ENCODE measurements at regions not wholly inside any gene's neighbourhood (a gene's known extent, or its start where the extent isn't known, plus 50 kb on each side); places are given as distances from the start of the nearest gene placed in this dataset.

GRCh38 chr22:49601614-49602321 lies 225.9 kb downstream of the BRD1 start:
- DNase-seq (ENCODE audit: low spot score) (no peak), ATAC-seq (ENCODE audit: low FRiP score) (no peak)
- TF ChIP-seq, protein P1, sequence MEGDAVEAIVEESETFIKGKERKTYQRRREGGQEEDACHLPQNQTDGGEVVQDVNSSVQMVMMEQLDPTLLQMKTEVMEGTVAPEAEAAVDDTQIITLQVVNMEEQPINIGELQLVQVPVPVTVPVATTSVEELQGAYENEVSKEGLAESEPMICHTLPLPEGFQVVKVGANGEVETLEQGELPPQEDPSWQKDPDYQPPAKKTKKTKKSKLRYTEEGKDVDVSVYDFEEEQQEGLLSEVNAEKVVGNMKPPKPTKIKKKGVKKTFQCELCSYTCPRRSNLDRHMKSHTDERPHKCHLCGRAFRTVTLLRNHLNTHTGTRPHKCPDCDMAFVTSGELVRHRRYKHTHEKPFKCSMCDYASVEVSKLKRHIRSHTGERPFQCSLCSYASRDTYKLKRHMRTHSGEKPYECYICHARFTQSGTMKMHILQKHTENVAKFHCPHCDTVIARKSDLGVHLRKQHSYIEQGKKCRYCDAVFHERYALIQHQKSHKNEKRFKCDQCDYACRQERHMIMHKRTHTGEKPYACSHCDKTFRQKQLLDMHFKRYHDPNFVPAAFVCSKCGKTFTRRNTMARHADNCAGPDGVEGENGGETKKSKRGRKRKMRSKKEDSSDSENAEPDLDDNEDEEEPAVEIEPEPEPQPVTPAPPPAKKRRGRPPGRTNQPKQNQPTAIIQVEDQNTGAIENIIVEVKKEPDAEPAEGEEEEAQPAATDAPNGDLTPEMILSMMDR (IDR thresholded peaks at IDR 0.05), result no peak

- no peak for DNase-seq (ENCODE audit: low spot score)
- TF ChIP-seq, protein P1 (IDR thresholded peaks at IDR 0.05), result no peak
- peak; percentile 24 for ATAC-seq (ENCODE audit: low FRiP score)
These were observed 226.7 kb downstream of the BRD1 start for GRCh38 chr22:49600891-49601431.

- TF ChIP-seq, protein P1 (IDR thresholded peaks at IDR 0.05), result no peak
- ATAC-seq (ENCODE audit: low FRiP score) (no peak), DNase-seq (ENCODE audit: low spot score) (no peak)
These were observed 227.2 kb downstream of the BRD1 start for GRCh38 chr22:49600468-49600867.

- TF ChIP-seq, protein P1 (IDR thresholded peaks at IDR 0.05), result no peak
- DNase-seq (ENCODE audit: low spot score) (no peak), ATAC-seq (ENCODE audit: low FRiP score) (no peak)
These were observed 227.8 kb downstream of the BRD1 start for GRCh38 chr22:49599691-49600455.

DNA sequence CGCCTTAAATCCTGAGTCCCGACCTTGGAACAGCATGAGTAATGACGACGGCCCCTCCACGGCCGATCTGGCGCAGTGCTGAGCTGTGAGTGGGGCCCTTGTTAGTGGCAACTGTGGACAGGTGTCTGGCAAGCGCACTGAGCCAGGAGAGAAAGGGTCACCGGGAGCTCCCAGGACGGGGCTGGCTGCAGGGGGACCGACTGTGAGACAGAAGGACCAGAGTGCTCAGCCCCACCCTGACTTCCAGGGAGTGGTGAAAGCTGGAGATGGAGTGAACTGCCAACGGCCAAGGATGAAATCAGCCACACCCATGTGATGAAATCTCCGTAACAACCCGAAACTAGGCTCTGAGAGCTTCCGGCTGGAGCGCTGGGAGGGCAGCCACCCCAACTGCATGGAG lies 228.6 kb downstream of the BRD1 start:
- TF ChIP-seq, protein P1 (IDR thresholded peaks at IDR 0.05), result no peak
- DNase-seq (ENCODE audit: low spot score) (no peak), ATAC-seq (ENCODE audit: low FRiP score) (no peak)

GRCh38 chr22:49598338-49598737 lies 229.3 kb downstream of the BRD1 start:
- no peak for DNase-seq (ENCODE audit: low spot score)
- TF ChIP-seq, protein P1 (IDR thresholded peaks at IDR 0.05), result no peak
- no peak for ATAC-seq (ENCODE audit: low FRiP score)

Measured in omental fat pad (tissue), 3 donors.